HG02970 (cell line): ENCODE measurements at regions not wholly inside any gene's neighbourhood (a gene's known extent, or its start where the extent isn't known, plus 50 kb on each side); places are given as distances from the start of the nearest gene placed in this dataset.

Experiments
- ATAC-seq: cut with Tn5 transposase; IDR thresholded peaks from one replicate; pipeline ENCODE4 v1.9.1; 2021; ENCODE audit warnings: mild to moderate bottlenecking, moderate library complexity, moderate number of reproducible peaks; ENCODE audit not compliant: unreplicated experiment, low FRiP score

DNA sequence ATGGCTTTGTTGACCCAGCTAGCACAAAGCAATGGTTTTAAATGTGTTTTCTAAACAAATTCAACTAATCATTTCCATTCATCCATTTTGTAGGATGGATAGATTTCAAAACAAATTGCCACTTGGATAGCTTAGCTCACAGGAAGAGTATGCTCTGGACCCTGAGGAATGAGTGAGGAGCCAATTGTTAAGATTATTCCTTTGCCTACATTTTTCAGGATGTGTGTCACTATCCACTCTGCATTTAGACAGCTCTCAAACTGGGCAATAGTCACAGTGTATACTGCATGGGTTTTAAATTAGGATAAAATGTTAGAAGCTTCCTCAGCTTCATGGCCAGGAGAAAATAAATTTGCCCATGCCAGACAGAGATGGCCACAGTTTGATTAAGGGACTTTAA, 605.6 kb upstream of the TEX47 start:
- ATAC-seq = no peak

DNA sequence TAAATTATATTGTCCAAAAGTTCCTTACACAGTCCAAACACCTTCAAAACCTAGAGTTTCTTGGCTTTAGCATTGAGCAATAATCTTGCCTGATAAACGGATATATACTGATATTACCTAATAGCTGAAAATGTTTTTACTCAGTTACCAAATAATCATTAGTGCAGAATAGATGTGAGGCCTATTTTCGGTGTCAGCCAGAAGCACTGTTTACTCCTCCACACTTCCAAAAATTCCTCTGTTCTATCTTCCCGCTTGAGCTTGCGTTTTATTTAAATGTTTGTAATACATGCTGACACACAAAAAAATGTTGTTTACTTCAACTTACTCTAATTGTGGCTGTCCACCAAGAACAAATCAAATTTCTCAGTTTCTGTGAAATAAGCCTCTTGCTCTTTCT, 606.2 kb upstream of the TEX47 start:
- ATAC-seq = no peak

DNA sequence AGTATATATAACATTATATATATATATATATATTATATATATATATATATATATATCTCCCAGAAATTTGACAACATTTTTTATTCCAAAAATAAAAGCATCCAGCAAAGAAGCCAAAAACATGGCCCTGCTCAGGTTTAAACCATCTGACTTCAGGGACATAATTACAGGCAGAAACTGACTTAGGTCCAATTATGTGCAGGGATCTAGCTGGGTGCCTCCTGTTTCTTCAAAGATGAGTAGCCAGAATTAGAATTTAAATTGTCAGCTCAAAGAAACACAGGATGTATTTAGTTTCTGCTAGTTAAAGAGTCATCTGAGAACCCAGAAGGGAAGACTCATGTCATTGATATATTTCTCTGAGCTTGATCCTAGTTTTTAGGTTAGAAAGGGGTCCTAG, 656.4 kb upstream of the TEX47 start:
- ATAC-seq = no peak

DNA sequence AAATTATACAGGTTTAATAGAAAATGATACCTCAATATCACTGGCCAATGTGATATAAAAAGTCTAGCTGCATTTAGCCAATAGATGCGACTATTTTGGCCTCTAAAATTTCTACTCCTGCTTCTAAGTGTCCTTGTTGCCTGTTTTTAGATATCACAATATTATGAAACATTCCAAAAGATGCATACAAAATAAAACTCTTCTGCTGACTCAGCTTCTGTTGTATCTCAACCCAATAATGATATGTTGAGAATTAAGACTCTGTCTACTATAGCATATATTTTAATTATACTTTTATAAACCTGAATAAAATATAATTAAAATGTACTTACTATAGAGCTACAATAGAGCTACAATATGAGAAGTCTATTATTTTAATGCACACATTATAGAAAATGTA, 661.0 kb upstream of the TEX47 start:
- ATAC-seq = no peak

DNA sequence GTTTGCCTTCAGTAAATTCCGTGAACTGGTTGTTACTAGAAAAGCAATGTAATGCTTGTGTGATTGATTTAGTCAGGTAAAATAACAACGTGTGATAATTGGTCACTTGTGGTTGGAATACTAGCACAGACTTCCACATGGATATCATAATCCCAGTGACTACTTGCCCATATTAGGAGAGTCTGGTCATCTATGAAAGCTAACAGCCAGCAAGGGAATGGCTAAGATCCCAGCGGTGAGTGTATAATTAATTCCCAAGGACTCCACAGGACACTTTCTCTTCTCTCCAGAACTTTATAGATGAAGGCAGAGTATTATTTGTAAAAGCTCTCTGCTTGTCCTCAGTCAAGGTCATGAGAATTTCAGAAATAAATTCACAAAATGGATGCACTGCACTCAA, 662.6 kb upstream of the TEX47 start:
- ATAC-seq = no peak

DNA sequence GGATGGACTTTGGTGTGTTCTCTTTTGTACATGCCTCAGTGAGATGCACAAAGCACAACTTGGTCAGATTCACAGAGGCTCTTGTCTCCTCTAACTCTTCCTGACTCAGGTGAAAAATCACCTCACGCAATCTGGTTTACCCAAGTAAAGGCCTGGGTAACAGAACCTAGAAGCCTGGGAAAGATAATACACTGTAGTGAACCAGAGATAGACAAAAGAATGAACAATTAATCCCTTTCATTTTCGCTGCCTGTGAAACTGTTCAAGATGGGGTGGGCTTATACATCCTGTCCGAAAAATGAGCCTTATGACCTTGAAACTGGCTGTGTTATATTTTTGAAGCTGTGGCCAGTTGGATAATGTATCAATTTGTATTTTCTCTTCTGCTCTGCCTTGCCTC, 678.9 kb upstream of the TEX47 start:
- no peak for ATAC-seq

DNA sequence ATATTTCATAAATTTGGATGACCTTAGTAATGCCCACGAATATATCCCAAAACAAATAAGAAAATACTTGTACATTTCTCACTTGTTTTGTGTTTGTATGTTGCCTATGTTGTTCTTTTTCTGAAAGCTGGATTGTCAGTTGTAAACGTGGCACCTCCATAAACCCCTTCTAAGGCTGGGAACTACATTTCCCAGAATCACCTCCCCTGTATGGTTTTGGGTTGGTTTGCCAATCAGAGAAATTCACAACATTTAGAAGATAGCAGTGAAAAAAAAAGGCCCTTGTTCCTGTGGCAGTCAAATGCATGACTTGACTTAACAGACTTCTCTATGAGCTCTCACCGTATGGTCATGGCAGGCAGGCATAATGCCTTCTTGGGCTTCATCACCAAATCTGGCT, 676.3 kb upstream of the STEAP1 start:
- no peak for ATAC-seq

DNA sequence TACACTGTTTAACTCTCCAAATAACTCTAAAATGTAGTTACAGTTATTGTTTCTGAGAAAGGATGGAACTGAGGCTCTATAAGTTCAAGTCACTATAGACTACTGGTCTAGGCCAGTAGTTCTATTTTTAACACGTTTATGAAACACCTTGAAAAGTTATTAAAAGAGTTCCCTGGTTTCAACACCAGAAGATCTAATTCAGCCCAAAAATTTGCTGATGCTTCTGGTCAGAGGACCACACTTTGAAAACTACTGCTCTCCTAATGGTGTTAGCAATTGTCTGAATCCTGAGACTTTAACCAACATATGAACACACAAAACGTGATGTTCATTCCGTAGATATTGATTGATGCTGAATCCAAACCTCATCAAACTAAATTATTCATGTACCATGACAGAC, 658.6 kb upstream of the STEAP1 start:
- no peak for ATAC-seq

DNA sequence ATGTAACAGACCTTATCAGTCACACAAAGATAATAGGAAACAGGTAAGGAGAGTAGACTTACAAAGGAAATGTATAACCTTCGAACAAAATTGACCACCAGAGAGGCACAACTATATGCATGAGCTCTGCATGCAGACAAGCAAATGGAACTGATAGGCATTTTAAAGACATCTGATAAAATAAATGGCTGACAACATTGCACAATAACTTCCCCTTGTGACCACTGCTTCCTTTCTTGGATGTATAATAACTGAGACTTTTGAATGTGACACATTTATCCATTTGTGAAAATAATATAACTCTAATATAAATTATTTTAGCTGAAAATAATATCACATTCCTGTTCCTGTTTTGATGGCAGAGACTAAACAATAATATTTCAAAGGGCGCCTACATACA, 654.2 kb upstream of the STEAP1 start:
- ATAC-seq = no peak

DNA sequence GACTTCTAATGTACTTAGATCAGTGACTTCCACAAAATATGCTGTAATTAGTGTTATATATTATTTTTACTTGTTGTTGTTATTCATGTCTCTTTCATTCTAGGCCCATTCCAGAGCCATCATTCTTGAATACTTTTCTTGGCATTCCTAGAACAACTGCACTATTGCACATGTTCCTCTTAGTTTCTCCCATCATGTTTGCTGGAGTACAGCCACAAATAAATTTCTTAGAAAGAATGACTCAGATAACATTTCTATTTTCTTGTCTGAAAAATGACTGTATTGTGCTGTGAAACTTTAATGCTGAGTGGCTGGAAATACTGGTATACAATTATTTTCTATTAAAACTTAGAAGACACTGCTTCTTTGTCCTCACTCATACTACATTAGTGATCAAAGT, 651.0 kb upstream of the STEAP1 start:
- no peak for ATAC-seq

DNA sequence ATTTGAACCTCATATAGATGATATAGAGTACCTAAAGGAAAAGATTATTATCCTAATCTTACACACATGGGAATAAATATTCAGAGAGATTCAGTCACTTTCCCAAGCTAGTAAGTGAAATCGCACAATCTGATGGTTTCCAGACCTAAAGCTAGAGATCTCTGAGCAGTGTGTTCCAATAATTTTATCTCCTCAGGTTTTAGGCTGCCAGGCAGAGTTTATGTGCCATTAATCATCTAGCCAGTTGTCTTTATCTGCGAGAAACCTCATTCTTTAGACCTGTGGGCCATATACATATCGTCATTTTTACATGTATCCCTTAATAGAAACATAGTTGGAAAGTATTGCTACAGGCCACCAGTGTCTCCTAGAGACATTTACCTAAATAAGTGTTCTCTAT, 647.2 kb upstream of the STEAP1 start:
- ATAC-seq = no peak

DNA sequence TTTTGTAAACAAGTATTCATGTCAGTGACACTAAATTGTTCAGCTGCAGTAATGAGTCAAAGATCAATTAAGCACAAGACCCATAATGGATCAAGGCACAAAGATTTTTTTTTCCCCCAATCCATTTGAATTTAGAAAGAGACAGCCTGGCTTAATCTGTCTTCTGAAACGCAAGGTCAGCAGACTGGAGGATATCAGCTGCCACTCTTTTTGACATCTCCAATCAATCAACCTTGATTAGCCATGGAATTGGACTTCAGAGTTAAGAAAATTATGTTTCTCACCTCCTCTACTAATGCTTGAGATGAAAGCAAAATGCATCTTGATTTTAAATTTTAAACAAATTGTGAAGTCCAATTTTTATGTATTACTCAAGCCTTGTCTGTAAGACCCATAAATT, 642.4 kb upstream of the STEAP1 start:
- no peak for ATAC-seq

DNA sequence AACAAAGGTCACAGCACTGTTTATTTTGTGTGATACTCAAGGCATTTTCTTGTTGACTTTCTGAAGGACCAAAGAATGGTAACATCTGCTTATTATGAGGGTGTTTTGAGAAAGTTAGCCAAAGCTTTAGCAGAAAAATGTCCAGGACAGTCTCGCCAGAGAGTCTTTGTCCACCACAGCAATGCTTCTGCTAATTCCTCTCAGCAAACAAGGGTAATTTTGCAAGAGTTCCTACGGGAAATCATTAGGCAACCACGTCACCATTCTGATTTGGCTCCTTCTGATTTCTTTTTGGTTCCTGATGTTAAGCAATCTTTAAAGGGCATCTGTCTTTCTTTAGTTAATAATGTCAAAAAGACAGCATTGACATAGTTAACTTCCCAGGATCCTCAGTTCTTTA, 639.3 kb upstream of the STEAP1 start:
- ATAC-seq = no peak

DNA sequence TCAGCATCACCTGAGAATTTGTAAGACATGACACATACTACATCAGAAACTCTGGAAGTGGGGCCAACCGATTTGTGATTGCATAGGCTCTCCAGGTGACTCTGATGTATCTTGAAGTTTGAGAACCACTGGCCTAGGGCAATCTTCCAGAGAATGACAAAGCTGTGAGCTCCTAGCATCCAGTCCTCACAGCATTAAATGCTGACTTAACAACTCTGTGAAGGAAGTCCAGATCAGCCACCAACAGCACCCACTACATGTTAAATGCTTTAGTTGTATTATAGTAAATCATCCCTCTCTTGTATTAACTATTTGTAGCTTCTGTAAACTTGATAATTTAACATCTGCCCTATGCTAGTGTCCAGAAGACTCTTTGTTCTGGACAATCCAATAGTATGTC, 636.5 kb upstream of the STEAP1 start:
- ATAC-seq = no peak

DNA sequence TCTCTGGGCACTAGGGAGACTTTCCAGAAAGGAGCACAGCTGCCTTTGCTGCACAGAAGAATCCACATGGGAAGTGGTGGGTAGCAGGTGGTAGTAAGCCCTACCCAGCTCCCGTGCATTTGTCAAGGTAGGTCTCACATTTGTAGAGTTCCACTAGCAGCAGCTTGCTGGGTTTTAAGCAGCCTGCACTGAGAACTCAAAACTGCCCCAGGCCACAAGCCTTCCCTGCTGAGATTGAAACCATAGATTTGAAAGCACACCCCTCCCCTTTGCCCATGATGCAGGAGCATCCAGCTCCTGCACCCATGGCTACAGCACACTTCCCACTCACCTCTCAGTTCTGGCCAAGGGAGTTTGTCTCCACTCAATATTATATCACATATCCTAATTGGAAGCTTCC, 604.5 kb upstream of the STEAP1 start:
- no peak for ATAC-seq

DNA sequence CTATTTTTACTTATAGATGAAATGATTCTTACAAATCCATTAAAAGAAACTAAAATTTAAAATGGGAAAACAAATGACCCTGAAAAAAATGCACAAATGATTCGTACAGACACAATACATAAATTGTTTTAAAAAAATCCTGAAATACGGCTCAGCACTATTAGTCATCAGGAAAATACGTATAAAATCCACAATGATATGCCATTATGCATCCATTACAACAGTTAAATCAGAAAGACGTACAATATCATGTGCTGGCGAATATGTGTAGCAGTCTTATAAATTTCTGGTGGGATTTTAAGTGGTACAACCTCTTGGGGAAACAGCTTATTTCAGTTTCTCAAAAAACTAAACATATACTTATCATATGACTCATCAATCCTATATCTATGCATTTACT, 600.1 kb upstream of the STEAP1 start:
- ATAC-seq = no peak

DNA sequence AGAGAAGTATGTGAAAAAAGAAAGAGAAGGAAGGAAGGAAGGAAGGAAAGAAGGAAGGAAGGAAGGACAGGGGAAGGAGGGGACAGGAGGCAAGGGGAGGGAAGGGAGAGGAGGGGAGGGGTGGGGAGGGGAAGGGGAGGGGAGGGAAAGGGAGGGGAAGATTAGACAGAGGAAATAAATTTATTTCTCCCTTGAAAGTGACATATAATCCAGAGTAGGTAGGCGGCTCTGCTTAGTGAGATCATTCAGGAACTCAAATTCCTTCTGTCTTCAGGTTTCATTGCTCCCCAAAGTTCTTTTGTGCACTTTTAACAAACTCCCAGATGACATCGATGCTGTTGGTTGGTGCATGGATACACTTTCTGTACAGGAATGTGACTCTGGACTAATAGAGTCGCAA, 594.7 kb upstream of the STEAP1 start:
- no peak for ATAC-seq

DNA sequence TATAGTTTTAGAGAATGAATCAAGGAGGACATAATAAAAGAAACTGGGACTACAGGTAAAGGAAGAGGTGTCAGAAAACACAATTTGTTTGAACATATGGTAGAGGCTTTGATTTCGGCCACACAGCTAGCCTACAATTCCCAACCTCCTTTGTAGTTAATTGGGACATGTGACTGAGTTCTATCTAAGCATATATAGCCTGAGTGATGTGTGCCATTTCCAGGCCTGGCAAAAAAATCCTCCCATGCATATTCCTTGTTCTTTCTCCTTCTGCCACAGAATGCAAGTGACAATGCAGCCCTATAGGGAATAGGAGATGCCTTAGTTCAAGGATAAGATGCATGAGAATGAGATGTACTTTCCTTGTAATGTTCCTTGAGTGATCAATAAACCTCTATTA, 590.7 kb upstream of the STEAP1 start:
- no peak for ATAC-seq

DNA sequence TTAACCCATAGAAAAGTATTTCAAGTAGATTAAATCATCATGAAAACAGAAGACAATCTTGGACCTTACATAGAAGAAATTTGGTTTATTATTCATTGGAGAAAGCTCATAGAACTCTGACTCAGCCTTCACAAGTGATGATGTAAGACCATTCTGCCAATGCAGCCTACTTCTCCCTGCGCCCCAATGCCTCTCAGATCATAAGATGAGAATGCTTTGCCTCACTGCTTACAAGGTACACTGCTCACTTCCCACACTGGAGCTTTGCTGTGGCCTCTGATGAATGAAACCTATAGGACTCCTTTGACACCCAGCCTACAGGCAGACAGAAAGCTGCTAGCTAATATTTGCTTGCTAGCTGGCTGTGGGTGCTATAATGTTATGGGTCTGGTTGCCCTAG, 569.4 kb upstream of the STEAP1 start:
- no peak for ATAC-seq

DNA sequence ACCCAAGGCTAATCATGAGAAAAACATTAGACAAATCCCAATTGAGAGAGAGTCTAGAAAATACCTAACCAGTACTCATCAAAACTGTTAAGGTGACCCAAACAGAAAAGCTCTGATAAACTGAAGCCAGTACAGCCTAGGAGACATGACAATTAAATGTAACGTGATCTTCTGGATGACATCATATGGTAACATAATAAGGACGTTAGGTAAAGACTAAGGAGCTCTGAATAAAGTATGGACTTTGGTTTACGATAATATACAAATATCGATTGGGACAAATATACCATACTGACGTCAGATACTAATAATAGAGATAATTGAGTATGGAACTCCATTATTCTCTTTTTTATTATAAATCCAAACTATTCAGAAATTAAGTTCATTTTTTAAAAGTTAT, 561.1 kb upstream of the STEAP1 start:
- ATAC-seq = no peak

DNA sequence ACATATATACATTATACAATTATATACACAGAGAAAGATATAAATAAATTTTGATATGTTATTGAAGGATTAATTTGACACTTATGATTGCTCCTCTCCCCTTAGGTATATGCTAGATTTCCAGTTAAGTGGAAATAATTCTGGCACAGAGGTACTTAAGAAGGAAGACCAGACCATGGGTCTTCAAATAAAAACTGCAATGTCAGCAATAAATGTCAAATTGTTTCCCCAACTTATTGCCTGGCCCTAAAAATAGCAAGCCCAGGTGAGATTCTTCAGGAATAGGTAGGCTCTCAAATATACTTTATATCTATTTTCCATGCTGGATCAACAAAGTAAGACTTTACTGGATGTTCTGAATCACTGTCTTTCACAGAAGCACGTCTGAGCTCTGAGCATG, 551.3 kb upstream of the STEAP1 start:
- ATAC-seq = no peak

DNA sequence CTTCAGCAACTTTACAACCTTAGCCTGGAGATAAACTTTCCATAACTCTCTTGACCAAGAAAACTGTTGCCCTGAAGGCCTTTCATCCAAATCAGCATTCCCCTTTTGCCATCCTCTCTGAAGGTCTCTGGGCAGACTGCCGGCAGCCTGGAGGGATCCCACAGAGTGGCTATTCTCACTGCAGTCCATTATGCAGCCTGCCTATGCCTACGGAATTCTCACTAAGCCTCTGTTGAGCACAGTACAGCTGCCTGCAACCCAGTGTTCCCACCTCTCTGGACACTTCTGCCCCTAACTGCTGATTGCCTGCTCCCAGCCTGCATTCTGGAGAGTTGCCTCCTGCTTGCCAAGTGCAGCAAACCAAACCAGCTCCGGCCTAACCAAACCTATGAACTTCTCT, 548.9 kb upstream of the STEAP1 start:
- no peak for ATAC-seq

DNA sequence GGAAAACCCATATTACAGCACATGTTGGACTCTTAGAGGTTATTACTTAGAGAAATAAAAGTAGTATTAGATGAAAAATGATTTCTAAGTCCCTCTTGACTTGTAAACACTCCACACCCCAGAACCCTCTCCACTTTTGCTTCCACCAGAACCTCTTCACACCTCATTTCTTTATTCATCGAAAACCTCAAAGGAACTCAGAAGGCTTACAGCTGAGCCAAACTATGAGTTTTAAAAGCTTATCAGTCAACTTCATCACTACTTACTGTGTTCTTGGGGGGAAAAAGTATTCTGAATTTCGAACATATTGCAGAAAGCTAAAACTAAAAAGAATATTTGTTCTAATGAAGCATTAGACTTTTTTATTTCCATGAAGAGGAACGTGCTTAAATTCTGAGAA, 547.8 kb upstream of the STEAP1 start:
- no peak for ATAC-seq

DNA sequence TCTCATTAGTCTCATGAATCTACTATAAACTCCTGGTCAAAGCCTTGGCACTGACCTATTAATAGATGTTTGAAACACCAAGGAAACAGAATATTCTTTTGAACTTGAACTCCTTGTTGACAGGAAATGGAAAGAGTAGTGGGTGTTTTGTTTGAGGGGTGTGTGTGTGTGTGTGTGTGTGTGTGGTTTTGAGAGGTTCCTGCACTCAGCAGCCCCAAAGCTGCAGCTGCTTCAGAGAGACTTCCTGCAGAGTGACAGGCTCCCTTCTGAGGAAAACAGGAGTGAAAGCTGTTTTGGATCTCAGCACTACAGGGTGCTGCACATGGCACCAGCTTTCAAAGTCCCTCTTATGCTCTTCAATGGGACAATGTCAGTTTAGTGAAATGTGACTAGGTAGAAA, 546.5 kb upstream of the STEAP1 start:
- no peak for ATAC-seq
